ENCODE measurements at regions not wholly inside any gene's neighbourhood (a gene's known extent, or its start where the extent isn't known, plus 50 kb on each side); places are given as distances from the start of the nearest gene placed in this dataset.

- TF ChIP-seq EP300 (IDR thresholded peaks at IDR 0.05; ENCODE audit: borderline replicate concordance in 1 of 2, control insufficient read depth in 1 of 2, low read depth in 2 of 2, low read length in 2 of 2) (no peak), CTCF (IDR thresholded peaks at IDR 0.05 in 2 of 3, conservative IDR thresholded peaks at IDR 0.05 in 1 of 3; ENCODE audit: control insufficient read depth in 2 of 3, extremely low read depth in 1 of 3, insufficient read depth in 1 of 3, low read depth in 3 of 3, low read length in 3 of 3) (no peak), CREM (IDR thresholded peaks at IDR 0.05; ENCODE audit: low read depth) (no peak), KDM1A (IDR thresholded peaks at IDR 0.05; ENCODE audit: borderline replicate concordance) (no peak), HSF1 (IDR thresholded peaks at IDR 0.05; ENCODE audit: low read depth, low read length) (no peak), TBL1XR1 (IDR thresholded peaks at IDR 0.05; ENCODE audit: low read depth, low read length) (no peak), POLR2A (IDR thresholded peaks at IDR 0.05; ENCODE audit: low read depth, low read length) (no peak), BRCA1 (IDR thresholded peaks at IDR 0.05; ENCODE audit: low read depth, low read length) (no peak), NR2C2 (IDR thresholded peaks at IDR 0.05; ENCODE audit: borderline replicate concordance, control insufficient read depth, insufficient read length, low read depth) (no peak), EZH2 (IDR thresholded peaks at IDR 0.05; ENCODE audit: borderline replicate concordance, control insufficient read depth, low read depth, low read length) (no peak), ATF2 (IDR thresholded peaks at IDR 0.05; ENCODE audit: low read length) (no peak), ATF3 (IDR thresholded peaks at IDR 0.05; ENCODE audit: borderline replicate concordance, extremely low read depth, low read depth, low read length) (no peak)
Observed at GRCh38 chr12:34404377-34405285, 382.3 kb downstream of the ALG10 start.
